ENCODE measurements at regions not wholly inside any gene's neighbourhood (a gene's known extent, or its start where the extent isn't known, plus 50 kb on each side); places are given as distances from the start of the nearest gene placed in this dataset.

- Histone ChIP-seq H2BK20ac (ENCODE audit: low read length) (no peak overlapping the region), H3K27ac (ENCODE audit: low read depth, low read length) (no peak overlapping the region), H4K91ac (replicated peaks; ENCODE audit: insufficient read length, low read length) (no peak overlapping the region), H3K36me3 (ENCODE audit: control insufficient read depth in 2 of 4, insufficient read depth in 4 of 4, low read length in 3 of 4) (no peaks in the 10 kb centered on the region), H3K23me2 (ENCODE audit: low read depth, low read length) (no peaks in the 10 kb centered on the region), H2AFZ (ENCODE audit: low read length) (no peak overlapping the region), H3K9ac (replicated peaks in 1 of 4; ENCODE audit: extremely low read depth in 1 of 4, low read depth in 3 of 4, low read length in 3 of 4) (no peak overlapping the region), H3K4ac (replicated peaks; ENCODE audit: insufficient read length, low read depth, low read length) (no peak overlapping the region), H3K23ac (ENCODE audit: insufficient read length) (no peak overlapping the region), H2BK5ac (ENCODE audit: low read depth, low read length) (no peak overlapping the region), H4K20me1 (replicated peaks in 1 of 2; ENCODE audit: control insufficient read depth in 1 of 2, insufficient read depth in 2 of 2, low read length in 2 of 2) (no peaks in the 10 kb centered on the region), H2BK15ac (ENCODE audit: low read length) (no peak overlapping the region), H2BK120ac (replicated peaks; ENCODE audit: low read depth, low read length) (no peak overlapping the region), H3K79me1 (ENCODE audit: low read depth, low read length) (no peaks in the 10 kb centered on the region), H3K27me3 (replicated peaks in 1 of 4; ENCODE audit: control insufficient read depth in 3 of 4, extremely low read depth in 1 of 4, insufficient read depth in 3 of 4, low read length in 3 of 4) (no peaks in the 10 kb centered on the region), H3K4me2 (ENCODE audit: insufficient read depth in 1 of 2, low read depth in 2 of 2, low read length in 2 of 2) (no peak overlapping the region), H4K8ac (ENCODE audit: extremely low read depth, insufficient read depth, low read length) (no peak overlapping the region), H3K9me3 (ENCODE audit: insufficient read depth in 2 of 2, low read depth in 1 of 2, low read length in 1 of 2) (no peaks in the 10 kb centered on the region), H3K14ac (ENCODE audit: insufficient read length) (no peak overlapping the region), H4K5ac (ENCODE audit: insufficient read length, low read depth, low read length) (no peak overlapping the region), H3K4me3 (ENCODE audit: extremely low read depth in 1 of 4, insufficient read depth in 2 of 4, low read depth in 3 of 4, low read length in 4 of 4) (no peak overlapping the region), H2AK5ac (ENCODE audit: low read depth, low read length) (no peak overlapping the region), H3K4me1 (replicated peaks in 1 of 4; ENCODE audit: control insufficient read depth in 3 of 4, insufficient read depth in 4 of 4, low read length in 3 of 4) (peaks cover 0 to 2% (median 0%) of the 10 kb centered on the region in 4 experiments; a peak in 1 of 7 replicates), H3K18ac (ENCODE audit: extremely low read depth, low read length) (no peak overlapping the region), H2BK12ac (ENCODE audit: low read depth, low read length) (no peak overlapping the region), H3K79me2 (ENCODE audit: control insufficient read depth in 1 of 2, insufficient read depth in 2 of 2, low read length in 2 of 2) (no peaks in the 10 kb centered on the region), H3K56ac (replicated peaks; ENCODE audit: insufficient read length, low read depth, low read length) (no peak overlapping the region)
- ChIA-PET POLR2A (ENCODE audit: partially characterized antibody) (no interaction called here), CTCF (ENCODE audit: partially characterized antibody) (interaction anchor here (1.0 to 1.1 kb wide), 2 partner anchors 10 to 62 kb away, joined by 3 to 4 read pairs; no protein-coding TSS in a partner anchor)
- DNase-seq (ENCODE audit: low read depth in 1 of 2, low spot score in 2 of 2) = no peak
- 96% methylated on average over 8 of the region's 9 CpGs; no CpG with 5 or more reads in 1 of the 2 experiments for WGBS, 2 experiments (ENCODE audit: extremely low coverage in 1 of 2, insufficient coverage in 1 of 2, insufficient read length in 1 of 2, insufficient replicate concordance in 2 of 2, low coverage in 1 of 2, low lambda C conversion rate in 2 of 2, missing lambda C conversion rate in 1 of 2)
- FAIRE-seq = no peak
- no peak for TF ChIP-seq KDM4A (IDR thresholded peaks at IDR 0.05; ENCODE audit: low read depth, low read length, severe bottlenecking)
- TF ChIP-seq SIRT6 (IDR thresholded peaks at IDR 0.05; ENCODE audit: low read length) = no peak
- no peak for TF ChIP-seq ATF2 (IDR thresholded peaks at IDR 0.05; ENCODE audit: low read length)
- no peak for TF ChIP-seq CBX5 (IDR thresholded peaks at IDR 0.05; ENCODE audit: low read depth, low read length)
- TF ChIP-seq SIN3A (conservative IDR thresholded peaks at IDR 0.05 in 1 of 2, IDR thresholded peaks at IDR 0.05 in 1 of 2; ENCODE audit: low read depth in 1 of 2, low read length in 2 of 2) = no peak
- TF ChIP-seq TEAD4 (IDR thresholded peaks at IDR 0.05; ENCODE audit: low read depth, low read length) = no peak
- TF ChIP-seq YY1 (IDR thresholded peaks at IDR 0.05; ENCODE audit: low read depth, low read length) = no peak
- TF ChIP-seq GABPA (IDR thresholded peaks at IDR 0.05; ENCODE audit: borderline replicate concordance, insufficient read depth, low read length) = no peak
- no peak for TF ChIP-seq BRCA1 (IDR thresholded peaks at IDR 0.05; ENCODE audit: low read depth, low read length)
- no peak for TF ChIP-seq EGR1 (IDR thresholded peaks at IDR 0.05; ENCODE audit: borderline replicate concordance, low read depth, low read length)
- no peak for TF ChIP-seq RAD21 (IDR thresholded peaks at IDR 0.05 in 1 of 2, conservative IDR thresholded peaks at IDR 0.05 in 1 of 2; ENCODE audit: low read depth in 2 of 2, low read length in 2 of 2)
- no peak for TF ChIP-seq NANOG (IDR thresholded peaks at IDR 0.05; ENCODE audit: insufficient read depth, low read depth, low read length, poor library complexity, severe bottlenecking)
- no peak for TF ChIP-seq CEBPB (IDR thresholded peaks at IDR 0.05; ENCODE audit: low read depth, low read length)
These were observed 254.0 kb downstream of the EFNB2 start for GRCh38 chr13:106281426-106281825.
